Transverse colon (tissue), 4 donors: ENCODE measurements at regions not wholly inside any gene's neighbourhood (a gene's known extent, or its start where the extent isn't known, plus 50 kb on each side); places are given as distances from the start of the nearest gene placed in this dataset.

Experiments used
- EP300 ChIP-seq: sonication (generic); formaldehyde crosslinking; IDR thresholded peaks from one replicate; pipeline ENCODE4 v1.6.1; 2017; ENCODE audit warnings: antibody characterized with exemption, low read depth
- POLR2A ChIP-seq: fragments of 450-650 bp; IDR thresholded peaks from one replicate; pipeline ENCODE4 v1.6.1; 2016; ENCODE audit warnings: antibody characterized with exemption, mild to moderate bottlenecking, moderate library complexity
- POLR2AphosphoS5 ChIP-seq, 3 donors: sonication (generic); formaldehyde crosslinking; IDR thresholded peaks; one replicate each; pipeline ENCODE4 v1.6.1; 2016; ENCODE audit warnings: antibody characterized with exemption in 3 of 3
- TF ChIP-seq, protein P1 (sequence below), 5 experiments: fragments of 200-600 bp in 3 of 5; fragments of 450-650 bp in 2 of 5; sonication (generic) in 3 of 5; IDR thresholded peaks; 1 replicate in 2 of 5; 2 replicates in 3 of 5; pipeline ENCODE4 v1.5.1; 2016 to 2017; ENCODE audit warnings: antibody characterized with exemption in 5 of 5, inconsistent platforms in 3 of 5, mild to moderate bottlenecking in 2 of 5, moderate library complexity in 1 of 5

DNA sequence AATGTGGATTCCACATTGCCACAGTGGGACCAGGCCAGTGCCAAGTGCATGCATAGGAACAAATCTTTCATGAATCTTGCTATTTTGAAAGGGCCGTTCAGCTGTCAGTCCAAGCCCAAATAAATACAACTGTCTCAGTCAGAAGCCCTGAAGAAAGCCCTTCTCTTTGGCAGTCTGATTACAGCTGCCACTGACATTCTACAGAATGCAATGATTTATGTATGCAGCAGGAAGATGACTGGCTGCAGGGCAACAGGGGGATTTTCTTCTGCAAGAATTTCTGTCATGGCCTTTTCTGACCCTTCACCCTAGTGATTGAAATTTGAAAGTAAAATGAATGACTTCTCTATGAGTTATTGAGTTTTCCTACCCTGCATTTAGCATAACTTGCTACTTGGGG, 86.7 kb upstream of the FER start:
- TF ChIP-seq, protein P1, sequence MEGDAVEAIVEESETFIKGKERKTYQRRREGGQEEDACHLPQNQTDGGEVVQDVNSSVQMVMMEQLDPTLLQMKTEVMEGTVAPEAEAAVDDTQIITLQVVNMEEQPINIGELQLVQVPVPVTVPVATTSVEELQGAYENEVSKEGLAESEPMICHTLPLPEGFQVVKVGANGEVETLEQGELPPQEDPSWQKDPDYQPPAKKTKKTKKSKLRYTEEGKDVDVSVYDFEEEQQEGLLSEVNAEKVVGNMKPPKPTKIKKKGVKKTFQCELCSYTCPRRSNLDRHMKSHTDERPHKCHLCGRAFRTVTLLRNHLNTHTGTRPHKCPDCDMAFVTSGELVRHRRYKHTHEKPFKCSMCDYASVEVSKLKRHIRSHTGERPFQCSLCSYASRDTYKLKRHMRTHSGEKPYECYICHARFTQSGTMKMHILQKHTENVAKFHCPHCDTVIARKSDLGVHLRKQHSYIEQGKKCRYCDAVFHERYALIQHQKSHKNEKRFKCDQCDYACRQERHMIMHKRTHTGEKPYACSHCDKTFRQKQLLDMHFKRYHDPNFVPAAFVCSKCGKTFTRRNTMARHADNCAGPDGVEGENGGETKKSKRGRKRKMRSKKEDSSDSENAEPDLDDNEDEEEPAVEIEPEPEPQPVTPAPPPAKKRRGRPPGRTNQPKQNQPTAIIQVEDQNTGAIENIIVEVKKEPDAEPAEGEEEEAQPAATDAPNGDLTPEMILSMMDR (IDR thresholded peaks at IDR 0.05): no peak
- TF ChIP-seq POLR2A (no peak), POLR2AphosphoS5 (IDR thresholded peaks at IDR 0.05) (no peak), EP300 (no peak)
